HCT116 (cell line): ENCODE measurements at regions not wholly inside any gene's neighbourhood (a gene's known extent, or its start where the extent isn't known, plus 50 kb on each side); places are given as distances from the start of the nearest gene placed in this dataset.

ENCODE experiments used
- ATAC-seq: fragments of 200-7000 bp; cut with Tn5 transposase; 2 replicates; pipeline ENCODE4 v1.9.1; 2020; ENCODE audit warnings: mild to moderate bottlenecking, moderate library complexity
- BruUV-seq: library from RNA; stranded (reverse); fragments of 400-500 nt; replicated peaks from 2 replicates; lab custom pipeline; 2021; lab: Mats Ljungman, UMichigan
- CTCF ChIA-PET: fragments of 300-600 bp; sonication (Branson Sonifier 250); formaldehyde crosslinking; loops from one replicate; lab custom pipeline; 2021; ENCODE audit warnings: antibody characterized with exemption; lab: Charles Lee
- POLR2A ChIA-PET: fragments of 300-600, 350-600 bp; sonication (Branson Sonifier 250); formaldehyde crosslinking; loops from one replicate; lab custom pipeline; 2021; ENCODE audit warnings: antibody characterized with exemption; lab: Charles Lee
- RAD21 ChIA-PET, 2 experiments: fragments of 300-600 bp; sonication (Branson Sonifier 250); formaldehyde crosslinking; loops; one replicate each; lab custom pipeline; 2023; ENCODE audit warnings: low total read pairs in 2 of 2; ENCODE audit not compliant: uncharacterized antibody in 2 of 2, unreplicated experiment in 2 of 2, low non-redundant PET in 1 of 2; lab: Charles Lee
- DNase-seq: peaks from one replicate; pipeline ENCODE4 v3.0.0-alpha.2; 2010; ENCODE audit warnings: low read depth, low spot score
- H2AFZ ChIP-seq: fragments of 200-600 bp; shearing (Covaris generic), sonication (generic); 2 replicates; pipeline ENCODE4 v1.6.1; 2017; ENCODE audit warnings: low read depth, mixed run types, mixed read lengths, antibody characterized with exemption, low read length; ENCODE audit not compliant: poor library complexity, severe bottlenecking
- H3K27ac ChIP-seq: 2 replicates; pipeline ENCODE4 v1.5.1; 2012; ENCODE audit warnings: low read depth, low read length
- H3K27me3 ChIP-seq: fragments of 200-600 bp; sonication (generic); 2 replicates; pipeline ENCODE4 v1.6.1; 2016; ENCODE audit warnings: mixed run types, low read length, mixed read lengths; ENCODE audit not compliant: insufficient read depth
- H3K36me3 ChIP-seq, 2 experiments: fragments of 200-500 bp in 1 of 2; fragments of 200-600 bp in 1 of 2; sonication (Bioruptor generic) in 1 of 2; sonication (generic) in 1 of 2; 2 replicates each; pipeline versions ENCODE4 v1.5.1 to v1.6.1; 2014 to 2016; ENCODE audit warnings: low read length in 2 of 2, inconsistent platforms in 1 of 2, mixed read lengths in 1 of 2, mixed run types in 1 of 2; ENCODE audit not compliant: insufficient read depth in 2 of 2, control insufficient read depth in 1 of 2
- H3K4me1 ChIP-seq, 2 experiments: fragments of 200-600 bp in 1 of 2; sonication (generic) in 1 of 2; 2 replicates each; pipeline versions ENCODE4 v1.5.1 to v1.6.1; 2012 to 2017; ENCODE audit warnings: low read length in 2 of 2, inconsistent platforms in 1 of 2, mild to moderate bottlenecking in 1 of 2, mixed read lengths in 1 of 2, mixed run types in 1 of 2, moderate library complexity in 1 of 2; ENCODE audit not compliant: insufficient read depth in 2 of 2, control insufficient read depth in 1 of 2
- H3K4me2 ChIP-seq: fragments of 200-600 bp; sonication (generic); 2 replicates; pipeline ENCODE4 v1.6.1; 2017; ENCODE audit warnings: mixed run types, low read length, mixed read lengths
- H3K4me3 ChIP-seq, 2 experiments: fragments of 200-600 bp in 1 of 2; sonication (generic) in 1 of 2; replicated peaks in 1 of 2; 2 replicates each; pipeline ENCODE4 v1.5.1; 2011 to 2016; ENCODE audit warnings: low read length in 2 of 2, control low read depth in 1 of 2, low read depth in 1 of 2, mild to moderate bottlenecking in 1 of 2, mixed read lengths in 1 of 2, mixed run types in 1 of 2
- H3K79me2 ChIP-seq: fragments of 200-600 bp; sonication (generic); 2 replicates; pipeline ENCODE4 v1.6.1; 2017; ENCODE audit warnings: mild to moderate bottlenecking, mixed run types, low read length, moderate library complexity, mixed read lengths; ENCODE audit not compliant: insufficient read depth
- H3K9ac ChIP-seq: fragments of 200-600 bp; sonication (generic); 2 replicates; pipeline ENCODE4 v1.6.1; 2016; ENCODE audit warnings: low read length, mixed read lengths
- H3K9me2 ChIP-seq: fragments of 200-600 bp; sonication (generic), shearing (Covaris generic); 2 replicates; pipeline ENCODE4 v1.6.1; 2017; ENCODE audit warnings: mixed run types, mild to moderate bottlenecking, moderate library complexity; ENCODE audit not compliant: insufficient read depth
- H3K9me3 ChIP-seq, 2 experiments: fragments of 200-500 bp in 1 of 2; fragments of 200-600 bp in 1 of 2; sonication (Bioruptor generic) in 1 of 2; sonication (generic) in 1 of 2; 2 replicates each; pipeline ENCODE4 v1.6.1; 2014 to 2017; ENCODE audit warnings: low read length in 2 of 2, mixed read lengths in 2 of 2, inconsistent platforms in 1 of 2, low read depth in 1 of 2, mild to moderate bottlenecking in 1 of 2, mixed run types in 1 of 2, moderate library complexity in 1 of 2; ENCODE audit not compliant: control insufficient read depth in 1 of 2, insufficient read depth in 1 of 2
- H4K20me1 ChIP-seq: fragments of 200-600 bp; sonication (generic), shearing (Covaris generic); 2 replicates; pipeline ENCODE4 v1.6.1; 2017; ENCODE audit warnings: mixed run types, mild to moderate bottlenecking, moderate library complexity; ENCODE audit not compliant: insufficient read depth
- CBX3 ChIP-seq: IDR thresholded peaks from 2 replicates; pipeline ENCODE4 v1.6.1; 2012; ENCODE audit warnings: low read depth
- CEBPB ChIP-seq: IDR thresholded peaks from 2 replicates; pipeline ENCODE4 v1.6.1; 2012; ENCODE audit warnings: low read depth
- EGR1 ChIP-seq: IDR thresholded peaks from 2 replicates; pipeline ENCODE4 v1.6.1; 2012; ENCODE audit warnings: low read depth
- EZH2phosphoT487 ChIP-seq: fragments of 200-600 bp; IDR thresholded peaks from 2 replicates; pipeline ENCODE4 v1.6.1; 2018; ENCODE audit warnings: antibody characterized with exemption, borderline replicate concordance
- JUND ChIP-seq: IDR thresholded peaks from 2 replicates; pipeline ENCODE4 v1.6.1; 2012
- MAX ChIP-seq: IDR thresholded peaks from 2 replicates; pipeline ENCODE4 v1.6.1; 2012
- RAD21 ChIP-seq: IDR thresholded peaks from 2 replicates; pipeline ENCODE4 v1.6.1; 2012; ENCODE audit warnings: low read depth, mild to moderate bottlenecking
- SRF ChIP-seq: IDR thresholded peaks from 2 replicates; pipeline ENCODE4 v1.6.1; 2012; ENCODE audit warnings: low read depth
- TCF7L2 ChIP-seq: IDR thresholded peaks from 2 replicates; pipeline ENCODE4 v1.7.0; 2011; ENCODE audit warnings: borderline replicate concordance, inconsistent platforms; ENCODE audit not compliant: insufficient read depth, insufficient read length; ENCODE audit errors: extremely low read depth
- YY1 ChIP-seq: IDR thresholded peaks from 2 replicates; pipeline ENCODE4 v1.6.1; 2011; ENCODE audit warnings: low read length, low read depth, moderate library complexity, mild to moderate bottlenecking; ENCODE audit not compliant: insufficient replicate concordance; ENCODE audit errors: extremely low read depth
- ZBTB33 ChIP-seq: IDR thresholded peaks from 2 replicates; pipeline ENCODE4 v1.6.1; 2011; ENCODE audit warnings: mild to moderate bottlenecking, low read length, moderate library complexity; ENCODE audit not compliant: insufficient replicate concordance; ENCODE audit errors: extremely low read depth
- ZNF274 ChIP-seq: fragments of 200-500 bp; sonication (Bioruptor generic); IDR thresholded peaks from 2 replicates; pipeline ENCODE4 v1.6.1; 2014; ENCODE audit warnings: mild to moderate bottlenecking, low read depth, low read length, inconsistent platforms
- intact Hi-C: fragments of 100-400 bp; cut with micrococcal nuclease; formaldehyde crosslinking; loops from 2 replicates; pipeline ENCODE4 v1.10.0; 2022

- CTCF ChIA-PET, result no interaction called here
- BruUV-seq, result no TSS peak
- TF ChIP-seq MAX, result no peak
- no peak for TF ChIP-seq ZNF274
- TF ChIP-seq ZBTB33, result no peak
- no peaks in the 10 kb centered on the region for H3K4me1 ChIP-seq
- no peak overlapping the region for H3K9ac ChIP-seq
- no peaks in the 10 kb centered on the region for H3K9me2 ChIP-seq
- peaks cover 32% of the 10 kb centered on the region for H3K27me3 ChIP-seq
- no peak overlapping the region for H3K4me2 ChIP-seq
- intact Hi-C loops, result no loop called here
- RAD21 ChIA-PET, result no interaction called here
- no peak for DNase-seq
- no peaks in the 10 kb centered on the region for H4K20me1 ChIP-seq
- H3K4me3 ChIP-seq, result no peak overlapping the region
- no peaks in the 10 kb centered on the region for H3K36me3 ChIP-seq
- H3K79me2 ChIP-seq, result no peaks in the 10 kb centered on the region
- H2AFZ ChIP-seq, result no peak overlapping the region
- no peak overlapping the region for H3K27ac ChIP-seq
- H3K9me3 ChIP-seq, result no peaks in the 10 kb centered on the region
- POLR2A ChIA-PET, result no interaction called here
- ATAC-seq, result no peak
These were observed 163.4 kb upstream of the CLINT1 start for GRCh38 chr5:158022393-158022792.

DNA sequence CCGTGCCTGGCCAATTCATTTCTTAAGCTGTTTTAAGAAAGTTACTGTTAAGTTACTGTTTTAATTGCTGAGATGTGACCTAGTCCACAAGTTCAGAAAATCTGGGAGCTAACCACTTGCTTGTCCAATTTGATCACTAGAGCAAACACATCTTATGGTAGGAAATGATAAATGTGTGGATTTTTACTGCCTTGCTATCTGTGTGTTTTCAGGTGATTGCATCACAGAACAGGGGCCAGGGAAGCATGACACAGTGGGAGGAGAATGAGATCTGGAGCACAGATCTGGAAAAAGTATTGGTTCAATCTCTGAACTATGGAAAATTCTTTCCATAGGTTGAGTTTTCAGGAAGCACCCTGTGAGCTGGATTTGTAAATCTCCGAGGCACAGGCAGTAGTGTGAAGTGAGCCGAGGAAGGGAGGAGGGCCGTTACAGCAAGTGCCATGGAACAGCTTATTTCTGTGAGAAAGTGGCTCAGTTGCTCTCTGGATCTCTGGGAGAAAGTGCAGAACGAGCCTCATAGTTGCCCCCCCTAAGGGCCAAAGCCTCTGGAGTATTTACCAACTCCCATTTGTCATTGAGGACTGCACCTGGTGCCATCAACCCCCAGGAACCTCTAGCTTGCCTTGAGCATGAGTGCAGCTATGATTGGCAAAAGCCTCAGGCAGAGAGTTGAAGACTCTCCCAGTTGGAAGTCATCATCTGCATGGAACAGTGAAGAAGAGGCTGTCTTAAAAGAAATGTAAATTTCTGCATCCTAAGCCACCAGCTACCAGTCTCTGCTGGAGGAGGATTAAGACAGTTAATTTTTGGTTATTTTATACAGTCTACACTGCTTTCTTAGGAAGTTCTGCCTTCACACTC is 161.8 kb upstream of the CLINT1 start:
- H3K9me3 ChIP-seq, result no peaks in the 10 kb centered on the region
- no peaks in the 10 kb centered on the region for H3K4me1 ChIP-seq
- no peak overlapping the region for H2AFZ ChIP-seq
- H3K9me2 ChIP-seq, result no peaks in the 10 kb centered on the region
- no peak for TF ChIP-seq CEBPB
- TF ChIP-seq EGR1, result no peak
- no peak for TF ChIP-seq SRF
- no peak for TF ChIP-seq TCF7L2
- no peak for TF ChIP-seq CBX3
- TF ChIP-seq ZNF274, result no peak
- no peak for TF ChIP-seq YY1
- no peak for TF ChIP-seq EZH2phosphoT487
- no peak for TF ChIP-seq JUND
- TF ChIP-seq RAD21, result no peak
- ChIA-PET RAD21 (no interaction called here), POLR2A (interaction anchor here (1.3 kb wide), 1 partner anchor 9 kb away, joined by 4 read pairs; no protein-coding TSS in a partner anchor), CTCF (interaction anchor here (1.3 kb wide), 1 partner anchor 72 kb away, joined by 3 read pairs; no protein-coding TSS in a partner anchor)
- no TSS peak for BruUV-seq
- H3K27me3 ChIP-seq, result 0 out of 2 replicates have a peak, but pooled peaks cover 21% of the 10 kb centered on the region
- no peak overlapping the region for H3K4me2 ChIP-seq
- intact Hi-C loops, result no loop called here
- H3K36me3 ChIP-seq, result no peaks in the 10 kb centered on the region
- DNase-seq, result no peak
- no peak overlapping the region for H3K27ac ChIP-seq
- H3K9ac ChIP-seq, result no peak overlapping the region
- ATAC-seq, result no peak
- no peaks in the 10 kb centered on the region for H4K20me1 ChIP-seq
- no peaks in the 10 kb centered on the region for H3K79me2 ChIP-seq
- no peak overlapping the region for H3K4me3 ChIP-seq
